ENCODE measurements at regions not wholly inside any gene's neighbourhood (a gene's known extent, or its start where the extent isn't known, plus 50 kb on each side); places are given as distances from the start of the nearest gene placed in this dataset.

GRCh38 chr21:35203093-35203977 lies 154.2 kb upstream of the RUNX1 start:
- Histone ChIP-seq H2AFZ (ENCODE audit: low read length) (no peak overlapping the region), H3K27ac (ENCODE audit: low read length) (no peak overlapping the region), H3K27me3 (ENCODE audit: low read length) (no peaks in the 10 kb centered on the region), H3K79me2 (ENCODE audit: low read length) (no peaks in the 10 kb centered on the region), H3K4me1 (ENCODE audit: low read length) (peaks cover 33% of the 10 kb centered on the region), H3K9ac (ENCODE audit: low read length) (no peak overlapping the region), H3K36me3 (ENCODE audit: insufficient read depth, low read length) (no peaks in the 10 kb centered on the region), H3K9me2 (replicated peaks; ENCODE audit: insufficient read depth, low read length) (no peaks in the 10 kb centered on the region), H3K4me2 (ENCODE audit: low read depth, low read length, poor library complexity, severe bottlenecking) (no peak overlapping the region), H3K9me3 (ENCODE audit: low read length) (no peaks in the 10 kb centered on the region), H3K4me3 (ENCODE audit: low read length) (no peak overlapping the region), H4K20me1 (ENCODE audit: insufficient read depth, low read depth, low read length) (no peaks in the 10 kb centered on the region)
- DNase-seq = no peak

GRCh38 chr21:35202431-35202830 lies 153.3 kb upstream of the RUNX1 start:
- no peaks in the 10 kb centered on the region for H3K27me3 ChIP-seq (ENCODE audit: low read length)
- no peaks in the 10 kb centered on the region for H3K9me2 ChIP-seq (replicated peaks; ENCODE audit: insufficient read depth, low read length)
- no peaks in the 10 kb centered on the region for H3K9me3 ChIP-seq (ENCODE audit: low read length)
- no peak overlapping the region for H3K27ac ChIP-seq (ENCODE audit: low read length)
- DNase-seq = no peak
- H3K4me2 ChIP-seq (ENCODE audit: low read depth, low read length, poor library complexity, severe bottlenecking) = no peak overlapping the region
- H3K4me3 ChIP-seq (ENCODE audit: low read length) = no peak overlapping the region
- H4K20me1 ChIP-seq (ENCODE audit: insufficient read depth, low read depth, low read length) = no peaks in the 10 kb centered on the region
- H3K36me3 ChIP-seq (ENCODE audit: insufficient read depth, low read length) = no peaks in the 10 kb centered on the region
- H3K4me1 ChIP-seq (ENCODE audit: low read length) = peaks cover 33% of the 10 kb centered on the region
- no peak overlapping the region for H2AFZ ChIP-seq (ENCODE audit: low read length)
- H3K79me2 ChIP-seq (ENCODE audit: low read length) = no peaks in the 10 kb centered on the region
- H3K9ac ChIP-seq (ENCODE audit: low read length) = no peak overlapping the region

GRCh38 chr21:35201799-35202198 lies 152.7 kb upstream of the RUNX1 start:
- Histone ChIP-seq H3K36me3 (ENCODE audit: insufficient read depth, low read length) (no peaks in the 10 kb centered on the region), H4K20me1 (ENCODE audit: insufficient read depth, low read depth, low read length) (no peaks in the 10 kb centered on the region), H2AFZ (ENCODE audit: low read length) (no peak overlapping the region), H3K9me3 (ENCODE audit: low read length) (no peaks in the 10 kb centered on the region), H3K9me2 (replicated peaks; ENCODE audit: insufficient read depth, low read length) (no peaks in the 10 kb centered on the region), H3K4me3 (ENCODE audit: low read length) (no peak overlapping the region), H3K9ac (ENCODE audit: low read length) (no peak overlapping the region), H3K27me3 (ENCODE audit: low read length) (no peaks in the 10 kb centered on the region), H3K27ac (ENCODE audit: low read length) (no peak overlapping the region), H3K4me2 (ENCODE audit: low read depth, low read length, poor library complexity, severe bottlenecking) (no peak overlapping the region), H3K79me2 (ENCODE audit: low read length) (no peaks in the 10 kb centered on the region), H3K4me1 (ENCODE audit: low read length) (peaks cover 32% of the 10 kb centered on the region)
- DNase-seq = no peak

DNA sequence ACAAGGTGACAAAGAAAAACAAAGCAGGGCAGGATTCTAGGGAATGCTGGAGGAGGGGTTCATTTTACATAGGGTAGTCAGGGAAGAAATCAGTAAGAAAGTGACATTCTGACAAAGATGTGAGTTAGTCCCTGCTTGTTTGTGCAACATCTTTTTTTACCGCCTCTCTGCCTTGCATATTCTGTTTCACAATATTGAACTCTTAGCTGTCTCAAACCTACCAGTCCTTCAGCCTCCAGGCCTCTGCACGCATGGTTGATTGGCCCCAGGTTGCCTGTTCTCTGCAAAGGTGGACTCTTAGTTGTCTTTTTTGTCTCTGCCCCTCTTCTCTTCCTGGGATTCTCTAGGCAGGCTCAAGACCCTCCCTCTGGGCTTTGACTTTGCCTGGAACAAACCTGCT lies 152.2 kb upstream of the RUNX1 start:
- Histone ChIP-seq H3K27me3 (ENCODE audit: low read length) (no peaks in the 10 kb centered on the region), H3K27ac (ENCODE audit: low read length) (no peak overlapping the region), H3K4me3 (ENCODE audit: low read length) (no peak overlapping the region), H3K4me2 (ENCODE audit: low read depth, low read length, poor library complexity, severe bottlenecking) (no peak overlapping the region), H3K9ac (ENCODE audit: low read length) (no peak overlapping the region), H2AFZ (ENCODE audit: low read length) (no peak overlapping the region), H3K9me2 (replicated peaks; ENCODE audit: insufficient read depth, low read length) (no peaks in the 10 kb centered on the region), H3K4me1 (ENCODE audit: low read length) (peaks cover 27% of the 10 kb centered on the region), H3K9me3 (ENCODE audit: low read length) (no peaks in the 10 kb centered on the region), H4K20me1 (ENCODE audit: insufficient read depth, low read depth, low read length) (no peaks in the 10 kb centered on the region), H3K79me2 (ENCODE audit: low read length) (no peaks in the 10 kb centered on the region), H3K36me3 (ENCODE audit: insufficient read depth, low read length) (no peaks in the 10 kb centered on the region)
- no peak for DNase-seq

DNA sequence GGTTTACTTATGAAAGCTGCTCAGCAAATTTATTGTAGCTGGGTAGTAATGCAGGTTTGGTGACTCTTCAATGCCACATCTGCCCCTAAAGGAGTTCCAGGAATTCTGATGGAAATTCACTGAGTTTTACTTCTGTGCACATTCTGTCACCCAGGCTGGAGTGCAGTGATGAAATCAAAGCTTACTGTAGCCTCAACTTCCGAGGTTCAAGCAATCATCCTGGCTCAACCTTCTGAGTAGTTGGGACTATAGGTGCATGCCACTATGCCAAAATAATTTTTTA lies 150.6 kb upstream of the RUNX1 start:
- Histone ChIP-seq H4K20me1 (ENCODE audit: insufficient read depth, low read depth, low read length) (no peaks in the 10 kb centered on the region), H3K4me2 (ENCODE audit: low read depth, low read length, poor library complexity, severe bottlenecking) (no peak overlapping the region), H3K27me3 (ENCODE audit: low read length) (no peaks in the 10 kb centered on the region; the same call in 1 of the 2 replicates), H3K36me3 (ENCODE audit: insufficient read depth, low read length) (no peaks in the 10 kb centered on the region), H3K4me3 (ENCODE audit: low read length) (no peak overlapping the region), H3K4me1 (ENCODE audit: low read length) (peaks cover 10% of the 10 kb centered on the region), H3K79me2 (ENCODE audit: low read length) (no peaks in the 10 kb centered on the region), H3K9me2 (replicated peaks; ENCODE audit: insufficient read depth, low read length) (no peaks in the 10 kb centered on the region), H2AFZ (ENCODE audit: low read length) (no peak overlapping the region), H3K9ac (ENCODE audit: low read length) (no peak overlapping the region), H3K27ac (ENCODE audit: low read length) (no peak overlapping the region), H3K9me3 (ENCODE audit: low read length) (no peaks in the 10 kb centered on the region)
- no peak for DNase-seq

DNA sequence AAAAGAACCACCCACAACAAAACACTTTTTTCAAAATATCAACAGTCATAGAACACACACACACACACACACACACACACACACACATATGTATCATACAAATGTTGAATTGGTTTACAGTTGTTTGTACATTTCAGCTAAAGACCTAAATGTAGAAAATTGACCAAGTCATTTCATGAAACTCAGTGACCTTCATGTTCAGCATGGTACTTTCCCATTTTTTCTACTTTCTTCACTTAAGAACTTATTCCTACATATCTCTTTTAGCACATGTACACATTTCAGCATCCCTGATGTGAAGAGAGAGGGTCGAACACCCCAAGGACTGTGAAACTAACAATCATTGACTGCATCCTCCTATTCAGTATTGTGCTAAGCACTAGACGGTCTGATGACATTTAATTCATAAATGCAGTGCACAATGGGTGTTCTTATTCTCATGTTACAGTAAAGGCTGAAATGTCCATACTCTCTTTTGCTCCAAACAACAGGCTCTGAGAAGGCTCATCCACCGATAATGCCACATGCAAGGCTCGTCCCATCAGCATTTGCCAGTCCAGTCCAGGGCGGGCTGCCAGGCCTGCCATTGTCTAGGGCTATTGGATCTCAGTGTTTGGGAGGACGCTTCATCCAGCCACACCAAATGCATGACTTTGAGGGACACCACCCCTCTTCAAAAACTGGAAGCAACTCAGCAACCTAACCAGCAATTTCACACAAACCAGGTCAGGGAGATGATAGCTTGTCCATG lies 150.1 kb upstream of the RUNX1 start:
- Histone ChIP-seq H3K36me3 (ENCODE audit: insufficient read depth, low read length) (no peaks in the 10 kb centered on the region), H3K79me2 (ENCODE audit: low read length) (no peaks in the 10 kb centered on the region), H3K9ac (ENCODE audit: low read length) (no peak overlapping the region), H3K27me3 (ENCODE audit: low read length) (no peaks in the 10 kb centered on the region; the same call in 1 of the 2 replicates), H3K4me1 (ENCODE audit: low read length) (peaks cover 8% of the 10 kb centered on the region), H3K9me3 (ENCODE audit: low read length) (no peaks in the 10 kb centered on the region), H4K20me1 (ENCODE audit: insufficient read depth, low read depth, low read length) (no peaks in the 10 kb centered on the region), H3K9me2 (replicated peaks; ENCODE audit: insufficient read depth, low read length) (no peaks in the 10 kb centered on the region), H3K4me3 (ENCODE audit: low read length) (no peak overlapping the region), H3K4me2 (ENCODE audit: low read depth, low read length, poor library complexity, severe bottlenecking) (no peak overlapping the region), H3K27ac (ENCODE audit: low read length) (no peak overlapping the region), H2AFZ (ENCODE audit: low read length) (no peak overlapping the region)
- no peak for DNase-seq

GRCh38 chr21:35198565-35198964 lies 149.5 kb upstream of the RUNX1 start:
- Histone ChIP-seq H3K9me3 (ENCODE audit: low read length) (no peaks in the 10 kb centered on the region), H4K20me1 (ENCODE audit: insufficient read depth, low read depth, low read length) (no peaks in the 10 kb centered on the region), H3K27ac (ENCODE audit: low read length) (no peak overlapping the region), H3K4me3 (ENCODE audit: low read length) (no peak overlapping the region), H3K9me2 (replicated peaks; ENCODE audit: insufficient read depth, low read length) (no peaks in the 10 kb centered on the region), H3K27me3 (ENCODE audit: low read length) (no peaks in the 10 kb centered on the region; the same call in 1 of the 2 replicates), H3K4me2 (ENCODE audit: low read depth, low read length, poor library complexity, severe bottlenecking) (no peak overlapping the region), H3K79me2 (ENCODE audit: low read length) (no peaks in the 10 kb centered on the region), H3K4me1 (ENCODE audit: low read length) (peaks cover 8% of the 10 kb centered on the region), H2AFZ (ENCODE audit: low read length) (no peak overlapping the region), H3K9ac (ENCODE audit: low read length) (no peak overlapping the region), H3K36me3 (ENCODE audit: insufficient read depth, low read length) (no peaks in the 10 kb centered on the region)
- no peak for DNase-seq

GRCh38 chr21:35197992-35198431 lies 148.9 kb upstream of the RUNX1 start:
- H3K36me3 ChIP-seq (ENCODE audit: insufficient read depth, low read length) = no peaks in the 10 kb centered on the region
- no peak for DNase-seq
- H4K20me1 ChIP-seq (ENCODE audit: insufficient read depth, low read depth, low read length) = no peaks in the 10 kb centered on the region
- no peak overlapping the region for H3K27ac ChIP-seq (ENCODE audit: low read length)
- no peaks in the 10 kb centered on the region; the same call in 1 of the 2 replicates for H3K27me3 ChIP-seq (ENCODE audit: low read length)
- no peaks in the 10 kb centered on the region for H3K9me2 ChIP-seq (replicated peaks; ENCODE audit: insufficient read depth, low read length)
- no peak overlapping the region for H3K4me3 ChIP-seq (ENCODE audit: low read length)
- H3K4me2 ChIP-seq (ENCODE audit: low read depth, low read length, poor library complexity, severe bottlenecking) = no peak overlapping the region
- no peak overlapping the region for H3K9ac ChIP-seq (ENCODE audit: low read length)
- H2AFZ ChIP-seq (ENCODE audit: low read length) = no peak overlapping the region
- no peaks in the 10 kb centered on the region for H3K79me2 ChIP-seq (ENCODE audit: low read length)
- H3K9me3 ChIP-seq (ENCODE audit: low read length) = no peaks in the 10 kb centered on the region
- peaks cover 8% of the 10 kb centered on the region for H3K4me1 ChIP-seq (ENCODE audit: low read length)
